ENCODE measurements at regions not wholly inside any gene's neighbourhood (a gene's known extent, or its start where the extent isn't known, plus 50 kb on each side); places are given as distances from the start of the nearest gene placed in this dataset.

DNA sequence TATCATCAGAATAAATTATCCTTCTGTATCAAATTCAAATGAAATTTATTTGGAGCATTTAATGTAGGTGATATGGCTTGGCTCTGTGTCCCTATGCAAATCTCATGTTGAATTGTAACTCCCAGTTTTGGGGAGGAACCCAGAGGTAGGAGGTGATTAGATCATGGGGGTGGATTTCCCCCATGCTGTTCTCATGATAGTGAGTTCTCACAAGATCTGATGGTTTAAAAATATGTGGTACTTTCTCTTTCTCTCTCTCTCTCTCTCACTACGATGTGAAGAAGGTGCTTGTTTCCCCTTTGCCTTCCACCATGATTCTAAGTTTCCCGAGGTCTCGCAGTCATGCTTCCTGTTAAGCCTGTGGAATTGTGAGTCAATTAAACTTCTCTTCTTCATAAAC lies 678.4 kb upstream of the RGMB start:
- no peak for TF ChIP-seq GATA2 (IDR thresholded peaks at IDR 0.05; ENCODE audit: low read depth, low read length)
- TF ChIP-seq GATA3 (IDR thresholded peaks at IDR 0.05; ENCODE audit: low read depth, low read length): no peak

All from SH-SY5Y (cell line).